ENCODE measurements at regions not wholly inside any gene's neighbourhood (a gene's known extent, or its start where the extent isn't known, plus 50 kb on each side); places are given as distances from the start of the nearest gene placed in this dataset.
"Not testable (repeated sequence)": the region's sequence is repeated elsewhere in the genome, so short reads cannot be mapped to it uniquely, and the experiment has no call there.

DNA sequence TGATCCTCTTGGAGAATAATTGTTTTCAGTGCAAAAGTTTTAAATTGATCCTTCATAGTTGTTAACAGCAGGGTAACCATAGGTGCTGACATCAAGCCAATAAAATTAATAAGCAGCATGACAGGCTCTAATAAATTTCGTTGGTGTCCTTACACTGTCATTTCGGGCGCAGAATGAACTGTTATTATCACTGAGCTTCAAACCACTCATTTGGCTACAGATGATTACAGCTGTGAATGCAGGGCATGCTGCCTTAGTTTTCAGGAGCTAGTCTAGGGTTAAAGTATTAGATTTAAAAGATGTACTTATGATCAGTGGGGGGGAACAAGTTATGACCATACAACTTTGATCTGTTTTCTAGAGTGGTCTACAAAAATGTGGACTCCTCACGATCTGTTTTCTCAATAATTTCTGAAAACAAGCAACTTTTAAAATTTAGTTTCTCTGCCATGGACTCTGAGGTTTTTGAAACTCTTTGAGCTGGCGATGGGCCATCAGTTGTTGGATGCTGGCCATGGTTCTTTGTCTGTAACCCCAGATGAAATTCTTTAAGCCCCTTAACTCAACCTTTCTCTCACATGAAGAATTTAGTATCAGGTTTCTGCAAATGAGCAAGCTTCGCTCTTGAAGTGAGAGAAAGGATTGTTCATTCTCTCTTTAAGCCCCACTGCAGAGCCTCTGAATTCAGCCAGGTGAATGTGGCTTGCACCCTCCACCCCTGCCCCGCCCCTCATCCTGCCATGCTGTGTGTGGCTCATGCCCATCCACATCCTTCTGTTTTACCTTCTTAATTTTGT, 99.1 kb upstream of the MTHFD1L start:
- FAIRE-seq (no peak), DNase-seq (ENCODE audit: low spot score) (no peak)

DNA sequence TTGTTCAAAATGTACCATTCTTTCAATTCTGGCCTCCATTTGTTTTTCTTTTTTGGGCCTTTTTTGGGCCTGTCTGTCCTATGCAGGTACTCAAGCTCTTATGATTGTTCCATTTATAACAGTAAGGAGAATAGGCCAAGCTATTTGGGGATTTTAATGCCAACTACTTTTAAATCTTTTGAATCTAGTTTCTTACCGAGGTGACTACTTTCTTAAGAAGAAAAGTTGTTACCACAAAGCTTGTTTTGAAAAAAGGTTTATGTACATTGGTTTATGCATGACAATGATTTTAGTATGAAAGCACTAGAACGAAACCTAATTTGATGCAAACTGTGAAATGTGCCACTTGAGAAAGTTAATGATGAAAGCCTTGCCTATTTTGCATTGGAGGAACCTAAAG, 98.3 kb upstream of the MTHFD1L start:
- DNase-seq (ENCODE audit: low spot score) = no peak
- no peak for FAIRE-seq

DNA sequence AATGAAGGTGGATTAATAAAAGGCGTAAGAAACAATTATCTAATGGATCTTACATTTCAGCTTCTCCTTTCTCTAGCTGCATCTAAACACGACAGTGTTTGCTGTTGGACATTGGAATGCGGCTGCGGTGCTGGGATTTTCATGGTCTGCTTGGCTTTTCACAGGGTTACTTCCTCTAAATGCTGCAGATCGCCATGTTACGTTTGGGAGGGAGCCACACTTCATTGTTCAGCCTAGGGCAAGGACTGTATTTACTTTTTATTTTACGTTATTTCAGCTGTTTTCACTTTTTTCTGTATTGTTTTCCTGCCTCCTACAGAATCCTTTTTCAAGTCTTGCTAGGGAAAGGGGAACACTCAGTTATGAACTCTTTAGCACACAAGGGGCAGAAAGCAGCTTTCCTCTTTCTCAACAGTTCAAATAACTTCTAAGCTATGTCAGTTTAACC, 97.9 kb upstream of the MTHFD1L start:
- FAIRE-seq (no peak), DNase-seq (ENCODE audit: low spot score) (no peak)

DNA sequence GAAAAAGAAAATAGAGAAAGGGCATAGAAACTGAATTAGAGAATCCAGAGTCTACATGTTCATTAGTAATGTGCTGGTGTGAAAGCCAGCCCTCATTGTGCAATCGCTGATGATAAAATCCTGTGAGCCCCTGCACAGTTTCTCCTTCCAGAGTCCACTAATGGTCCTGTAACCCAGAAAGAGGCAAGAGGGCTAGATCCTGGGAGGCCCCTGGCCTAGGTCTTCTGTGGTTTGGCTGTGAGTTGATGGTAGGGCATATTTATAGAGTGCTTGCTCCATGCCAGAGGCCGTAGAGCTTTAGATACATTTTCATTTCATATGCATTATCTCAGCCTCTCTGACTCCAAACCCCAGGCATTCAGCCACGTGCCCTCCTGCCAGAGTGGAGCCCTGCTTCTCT, 94.9 kb upstream of the MTHFD1L start:
- DNase-seq (ENCODE audit: low spot score) (no peak), FAIRE-seq (no peak)

DNA sequence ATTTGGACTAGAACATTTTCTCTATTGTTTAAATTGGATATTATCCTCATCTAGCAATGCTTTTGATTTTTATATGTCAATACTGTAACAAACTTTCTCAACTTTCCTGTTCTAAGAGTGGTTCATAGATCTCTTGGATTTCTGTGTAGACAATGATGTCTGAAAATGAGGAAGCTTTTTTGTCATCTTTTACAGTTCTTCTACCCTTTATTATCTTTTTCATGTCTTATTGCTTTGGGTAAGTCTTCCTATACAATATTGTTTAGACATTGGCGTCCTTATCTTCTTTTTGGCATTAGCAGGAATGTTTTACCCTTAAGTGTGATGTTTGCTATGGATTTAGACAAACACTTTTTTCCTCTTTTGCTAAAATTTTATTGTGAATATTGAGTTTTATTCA, 91.5 kb upstream of the MTHFD1L start:
- FAIRE-seq (no peak), DNase-seq (ENCODE audit: low spot score) (no peak)

DNA sequence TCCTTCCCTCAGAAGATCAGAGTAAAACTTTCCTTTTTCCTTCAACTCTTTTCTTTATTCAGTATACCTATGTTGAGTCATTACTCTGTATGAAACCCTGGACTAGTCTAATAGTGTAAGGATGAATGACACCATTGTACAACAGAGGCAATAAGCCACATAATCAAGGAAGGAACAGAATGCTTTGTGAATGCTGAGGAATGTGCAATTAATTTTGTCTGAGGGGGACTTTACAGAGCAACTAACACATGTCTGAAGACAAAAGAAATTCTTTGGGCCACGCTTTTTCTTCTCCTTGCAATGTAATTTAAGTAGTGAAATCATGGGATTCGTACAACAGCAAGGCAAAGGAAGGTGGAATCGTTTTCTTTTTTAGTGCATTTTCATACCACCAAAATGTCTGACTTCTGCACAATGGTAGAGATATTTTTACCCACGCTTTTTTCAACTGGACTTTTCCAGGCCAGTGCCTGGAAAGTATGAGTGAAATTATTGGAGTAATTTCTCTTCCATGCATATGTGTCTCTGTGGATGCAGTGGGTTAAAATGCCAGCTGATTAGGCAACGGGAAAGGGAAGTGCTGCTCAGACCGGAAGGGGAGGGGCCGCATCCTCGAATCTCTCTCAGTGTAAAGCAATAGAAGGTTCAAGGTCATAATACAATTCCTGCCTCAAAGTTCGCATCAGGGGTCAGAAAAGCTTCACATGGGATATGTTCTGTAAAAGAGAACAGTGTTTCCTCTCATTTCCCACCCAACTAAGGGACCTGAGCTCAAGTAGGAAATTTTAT, 89.9 kb upstream of the MTHFD1L start:
- DNase-seq (ENCODE audit: low spot score) = peak; percentile 30
- no peak for FAIRE-seq

DNA sequence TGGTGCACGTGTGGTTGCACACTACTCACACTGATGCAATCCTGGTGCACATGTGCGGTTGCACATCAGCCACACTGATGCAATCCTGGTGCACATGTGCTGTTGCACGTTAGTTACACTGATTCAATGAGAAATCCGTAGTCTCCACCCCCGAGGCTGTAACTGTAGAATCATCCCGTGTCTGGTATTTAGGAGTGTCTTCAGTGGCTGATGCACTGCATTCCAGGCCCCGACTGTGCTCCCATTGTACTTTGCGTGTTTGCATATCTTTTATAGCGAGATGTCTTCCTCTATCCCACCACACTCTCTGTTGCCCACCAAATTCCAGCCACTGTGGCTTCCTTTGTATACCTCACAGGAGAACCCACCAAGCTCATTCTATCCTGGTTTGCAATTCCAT, 87.8 kb upstream of the MTHFD1L start:
- no peak for FAIRE-seq
- no peak for DNase-seq (ENCODE audit: low spot score)

DNA sequence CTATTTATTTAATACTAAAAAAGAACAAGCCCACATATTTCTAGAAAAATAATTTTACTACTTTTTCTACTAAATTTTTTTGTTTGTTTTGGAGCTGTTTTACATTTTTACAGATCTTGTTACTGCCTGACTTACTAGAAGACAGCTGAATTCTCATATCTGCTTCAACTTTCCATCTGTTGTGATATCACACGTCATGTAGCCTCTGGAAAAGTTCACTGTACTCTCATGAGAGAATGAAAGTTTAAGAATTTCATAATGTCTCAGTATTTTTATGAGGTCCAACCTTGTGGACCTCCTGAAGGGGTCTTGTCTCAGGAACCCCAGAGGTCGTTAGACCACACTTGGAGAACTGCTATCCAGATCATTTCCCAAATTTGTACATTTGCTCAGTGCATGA, 81.7 kb upstream of the MTHFD1L start:
- no peak for FAIRE-seq
- no peak for DNase-seq (ENCODE audit: low spot score)

DNA sequence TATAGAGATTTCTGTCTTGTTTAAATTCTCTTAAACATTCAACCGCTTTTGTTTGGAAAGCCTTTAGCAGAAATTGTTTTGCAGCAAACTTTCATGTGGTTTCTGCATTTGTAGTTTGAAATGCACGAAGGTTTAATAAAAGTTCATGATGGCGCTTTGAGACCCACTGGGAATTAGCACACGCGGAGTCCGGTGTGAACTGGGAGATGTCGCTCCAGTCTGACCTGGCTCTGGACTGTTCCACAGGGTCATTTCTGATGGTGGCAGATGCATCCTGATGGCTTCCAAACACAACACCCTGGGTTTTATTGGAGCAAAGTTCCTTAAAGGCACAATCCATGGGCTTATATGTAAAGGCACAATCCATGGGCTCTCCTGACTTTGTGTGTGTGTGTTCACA, 78.1 kb upstream of the MTHFD1L start:
- DNase-seq (ENCODE audit: low spot score) = no peak
- FAIRE-seq = no peak

DNA sequence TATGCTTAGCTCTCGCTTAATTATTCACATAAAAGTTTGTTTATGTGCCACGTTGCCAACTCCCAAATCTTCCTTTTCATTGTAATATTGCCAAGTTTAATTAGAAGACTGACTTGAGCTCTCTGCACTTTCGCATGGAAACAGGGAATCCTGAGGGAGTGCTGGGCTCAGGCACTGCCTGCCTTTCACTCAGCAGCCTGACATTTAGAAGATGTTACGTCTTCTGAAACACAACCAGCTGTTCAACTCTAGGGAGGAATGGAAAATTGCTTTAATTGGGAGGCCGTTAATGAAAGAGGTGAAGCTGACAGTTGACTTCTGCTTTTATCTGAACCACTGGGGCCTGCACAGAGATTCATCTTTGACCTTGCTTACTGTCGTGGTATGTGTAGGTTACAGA, 77.4 kb upstream of the MTHFD1L start:
- no peak for FAIRE-seq
- DNase-seq (ENCODE audit: low spot score) = no peak

DNA sequence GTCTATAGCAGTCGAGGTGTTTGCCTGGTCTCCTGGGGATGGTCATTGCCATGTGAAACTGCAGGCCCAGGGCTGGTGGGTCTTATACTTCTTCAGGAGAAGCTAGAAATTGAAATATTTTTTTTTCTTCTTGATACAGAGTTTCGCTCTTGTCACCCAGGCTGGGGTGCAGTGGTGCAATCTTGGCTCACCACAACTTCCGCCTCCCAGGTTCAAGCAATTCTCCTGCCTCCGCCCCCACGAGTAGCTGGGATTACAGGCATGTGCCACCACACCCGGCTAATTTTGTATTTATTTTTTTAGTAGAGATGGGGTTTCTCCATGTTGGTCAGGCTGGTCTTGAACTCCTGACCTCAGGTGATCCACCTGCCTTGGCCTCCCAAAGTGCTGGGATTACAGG, 75.6 kb upstream of the MTHFD1L start:
- DNase-seq (ENCODE audit: low spot score); FAIRE-seq: not testable (repeated sequence)

DNA sequence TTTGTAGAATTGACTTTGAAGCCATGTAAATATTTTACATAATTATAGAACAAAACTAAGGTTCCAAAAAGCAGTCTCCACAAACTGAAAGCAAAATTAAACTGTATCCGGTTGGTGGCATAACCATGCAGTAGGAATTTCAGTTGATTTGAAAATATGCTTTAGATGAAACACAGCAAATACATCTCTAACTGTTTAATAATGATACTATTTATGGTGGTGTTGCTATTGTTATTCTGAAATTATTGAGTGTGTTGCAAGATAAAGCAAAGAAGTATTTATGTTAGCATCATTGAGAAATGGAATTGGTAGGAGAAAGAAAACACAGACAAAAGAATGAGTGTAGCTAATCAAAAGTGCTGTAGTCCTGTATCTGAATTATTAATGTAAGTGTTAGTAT, 73.8 kb upstream of the MTHFD1L start:
- DNase-seq (ENCODE audit: low spot score) (no peak), FAIRE-seq (no peak)

DNA sequence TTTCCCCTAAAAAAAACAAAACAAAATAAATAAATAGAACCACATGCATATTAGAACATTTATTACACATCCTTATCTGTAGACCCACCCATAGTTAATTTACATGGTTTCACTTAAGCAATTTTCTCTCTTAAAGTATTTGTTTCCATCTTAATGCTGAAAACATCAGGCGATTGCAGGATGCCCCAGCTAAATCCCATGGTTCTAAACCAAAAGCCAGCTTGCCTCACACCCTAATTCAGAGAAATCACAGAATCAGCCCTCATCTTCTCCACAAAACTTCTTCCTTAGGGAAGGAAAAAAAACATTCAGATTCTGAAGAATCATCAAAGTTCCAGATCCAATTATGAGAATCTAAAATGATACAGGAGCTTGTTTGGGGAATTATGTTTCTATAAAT, 67.6 kb upstream of the MTHFD1L start:
- FAIRE-seq = no peak
- DNase-seq (ENCODE audit: low spot score) = no peak

DNA sequence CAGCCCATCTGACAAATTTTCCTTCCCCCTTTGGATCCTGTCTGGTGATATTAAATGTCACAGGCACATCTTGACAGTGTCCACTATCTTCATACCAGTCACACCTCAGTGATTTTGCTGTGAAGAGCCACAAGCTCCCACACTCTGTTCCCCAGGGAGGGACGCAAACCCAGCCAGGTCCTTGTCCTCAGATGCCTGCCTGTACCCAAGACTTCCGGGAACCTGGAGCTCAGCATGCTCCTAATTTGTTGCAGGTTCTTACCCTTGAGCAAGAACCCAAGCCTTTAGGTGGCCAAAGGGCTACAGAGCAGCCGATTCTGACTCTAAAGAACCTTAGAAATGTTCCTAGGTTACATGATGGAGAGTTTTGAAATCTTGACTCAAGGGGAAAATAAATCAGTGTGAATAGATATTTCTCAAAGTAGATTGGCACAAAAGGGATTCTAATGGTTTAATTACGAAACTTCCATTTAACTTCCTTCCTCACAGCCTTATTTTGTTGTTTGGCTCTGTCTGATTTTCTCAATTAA, 66.2 kb upstream of the MTHFD1L start:
- FAIRE-seq (no peak), DNase-seq (ENCODE audit: low spot score) (no peak)

DNA sequence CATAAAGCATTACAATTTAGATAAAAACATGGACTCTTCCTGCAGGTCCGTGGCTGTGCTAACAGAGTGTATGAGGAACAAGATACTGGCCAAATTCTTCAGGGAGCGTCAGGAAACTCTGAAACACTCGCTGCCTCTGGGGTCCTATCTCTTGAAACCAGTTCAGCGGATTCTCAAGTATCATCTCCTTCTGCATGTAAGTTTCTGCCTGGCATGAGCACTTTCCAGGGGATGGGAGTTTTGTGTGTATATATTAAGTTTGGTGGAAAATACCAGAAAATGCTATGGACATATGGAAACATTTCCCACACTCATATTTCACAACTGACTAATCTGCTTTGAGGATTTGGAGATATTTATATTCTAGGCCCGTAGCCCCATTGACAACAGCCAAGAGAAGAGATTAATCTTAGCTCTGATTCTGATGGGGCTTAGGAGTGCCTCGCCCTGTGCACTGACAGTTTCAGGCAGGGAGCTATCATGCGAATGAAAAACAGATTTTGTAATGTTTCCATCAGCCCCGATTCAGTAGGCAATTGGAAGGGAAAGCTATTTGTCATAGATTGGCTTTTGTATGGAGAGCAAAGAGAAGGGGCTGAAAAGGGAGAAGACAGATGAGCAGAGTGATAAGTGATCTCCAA, 64.7 kb upstream of the MTHFD1L start:
- FAIRE-seq = no peak
- DNase-seq (ENCODE audit: low spot score) = no peak

DNA sequence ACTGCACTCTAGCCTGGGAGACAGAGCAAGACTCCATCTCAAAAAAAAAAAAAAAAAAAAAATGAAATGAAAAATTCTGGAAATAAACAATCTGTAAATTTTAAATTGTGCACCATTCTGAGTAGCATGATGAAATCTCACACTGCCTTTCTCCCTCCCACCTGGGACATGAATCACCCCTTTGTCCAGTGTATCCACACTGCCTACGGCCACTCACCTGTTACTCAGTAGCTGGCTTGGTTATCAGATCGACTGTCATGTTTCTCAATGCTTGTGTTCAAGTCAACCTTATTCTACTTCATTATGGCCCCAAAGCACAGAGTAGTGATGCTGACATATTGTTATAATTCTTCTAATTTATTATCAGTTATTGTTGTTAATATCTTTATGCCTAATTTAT, 58.7 kb upstream of the MTHFD1L start:
- FAIRE-seq (no peak), DNase-seq (ENCODE audit: low spot score) (no peak)

DNA sequence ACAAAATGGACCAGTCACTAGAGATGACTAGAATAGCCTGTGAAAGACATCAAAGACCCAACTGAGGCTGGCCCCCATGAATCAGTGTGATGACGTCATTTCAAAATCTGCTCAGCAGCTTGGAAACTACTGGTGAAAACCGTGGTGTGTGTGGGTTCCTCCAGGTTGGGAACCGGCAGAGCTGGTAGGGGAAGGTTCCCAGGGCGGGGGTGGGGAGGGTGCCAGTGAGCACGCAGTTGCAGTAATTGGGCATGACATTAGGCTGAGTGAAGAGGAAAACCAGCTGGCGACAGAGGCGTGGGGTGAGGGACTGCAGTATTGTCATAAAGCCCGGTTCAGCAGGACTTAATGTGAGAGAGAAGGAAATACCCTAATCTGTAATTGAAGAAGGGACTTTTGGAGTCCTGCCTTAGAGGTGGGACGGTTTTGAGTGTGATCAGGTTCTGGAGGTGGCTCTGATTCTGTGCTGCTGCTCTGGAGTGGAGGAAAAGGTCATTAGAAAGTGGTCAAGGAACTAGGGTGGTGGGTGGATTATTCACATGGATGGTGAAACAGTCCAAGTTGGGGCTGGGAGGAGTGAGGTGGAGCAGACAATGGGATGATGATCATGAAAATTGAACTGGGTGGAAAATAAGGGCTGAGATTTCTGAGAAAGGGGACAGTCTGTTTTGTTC, 52.0 kb upstream of the MTHFD1L start:
- peak; percentile 49 for DNase-seq (ENCODE audit: low spot score)
- FAIRE-seq = no peak

DNA sequence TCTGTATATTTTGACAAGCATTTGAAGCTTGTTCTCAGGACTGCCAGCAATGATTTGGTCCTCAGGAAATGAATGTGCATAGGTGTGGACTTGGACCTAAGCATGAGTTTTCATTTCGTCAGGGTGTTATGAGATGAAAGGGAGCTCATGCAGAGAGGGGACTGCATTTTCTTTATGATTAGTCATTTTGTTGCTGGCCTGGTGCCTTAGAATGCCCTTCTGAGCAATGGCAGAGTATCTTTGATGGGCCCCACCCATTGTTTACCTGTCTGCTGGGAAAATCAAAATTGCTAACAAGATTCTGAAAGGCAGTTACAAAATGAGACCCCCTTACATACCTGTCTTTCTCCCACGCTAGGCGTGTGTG, 51.5 kb upstream of the MTHFD1L start:
- no peak for FAIRE-seq

More for the DNA sequence above, 51.5 kb upstream of the MTHFD1L start:
- peak; percentile 52 for DNase-seq (ENCODE audit: low spot score)
